ENCODE measurements at regions not wholly inside any gene's neighbourhood (a gene's known extent, or its start where the extent isn't known, plus 50 kb on each side); places are given as distances from the start of the nearest gene placed in this dataset.
"Not testable (repeated sequence)": the region's sequence is repeated elsewhere in the genome, so short reads cannot be mapped to it uniquely, and the experiment has no call there.

DNA sequence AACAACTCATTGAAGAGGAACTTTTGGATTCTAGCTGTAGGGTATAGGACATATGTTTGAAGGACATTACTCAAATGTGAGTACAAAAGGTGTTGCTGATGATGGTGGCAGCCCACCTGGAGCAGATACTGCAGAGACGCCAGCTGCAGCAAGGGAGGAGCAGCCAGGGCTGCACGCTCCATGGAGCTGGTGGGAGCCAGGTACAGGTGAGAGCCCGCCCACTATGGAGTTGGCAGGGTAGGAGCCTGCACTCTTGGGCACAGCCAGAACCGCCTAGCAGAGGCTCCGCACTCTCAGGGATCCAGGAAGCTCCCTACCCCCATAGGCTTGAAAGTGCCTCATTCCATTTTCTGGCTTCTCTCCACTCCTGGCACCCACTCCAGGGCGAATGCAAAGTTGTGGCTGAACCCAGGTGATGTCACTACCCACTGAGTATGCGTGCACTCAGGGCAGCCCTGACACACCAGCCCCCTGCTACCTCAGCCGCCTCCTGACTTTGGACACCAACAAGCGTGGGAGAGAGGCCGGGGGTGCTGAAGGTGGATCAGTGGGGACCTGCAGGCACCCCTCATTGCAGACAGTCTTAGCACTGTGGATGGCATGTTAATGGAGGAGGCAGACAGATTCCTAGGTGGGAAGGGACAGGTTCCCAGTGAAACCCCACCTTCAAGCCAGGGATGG, 761.1 kb downstream of the IPMK start:
- DNase-seq = no peak

DNA sequence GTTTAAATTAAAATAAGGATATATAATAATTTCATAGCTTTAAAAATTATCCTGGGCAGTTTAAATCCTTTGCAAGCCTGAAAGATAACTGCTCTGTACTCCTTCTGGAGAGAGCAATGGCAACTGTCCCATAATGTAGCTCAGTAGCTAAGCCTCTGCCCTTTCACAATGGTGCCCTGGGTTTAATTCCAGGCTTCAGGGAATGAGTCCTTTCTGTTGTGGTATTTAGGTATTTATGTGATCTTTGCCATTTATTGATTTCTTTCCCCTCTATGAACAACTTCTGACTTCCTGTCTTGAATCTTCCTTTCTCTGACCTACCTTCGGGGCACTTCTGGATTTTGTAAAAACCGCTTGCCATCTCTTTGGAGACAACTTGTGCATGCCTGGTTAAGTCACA, 773.2 kb downstream of the IPMK start:
- DNase-seq = no peak

DNA sequence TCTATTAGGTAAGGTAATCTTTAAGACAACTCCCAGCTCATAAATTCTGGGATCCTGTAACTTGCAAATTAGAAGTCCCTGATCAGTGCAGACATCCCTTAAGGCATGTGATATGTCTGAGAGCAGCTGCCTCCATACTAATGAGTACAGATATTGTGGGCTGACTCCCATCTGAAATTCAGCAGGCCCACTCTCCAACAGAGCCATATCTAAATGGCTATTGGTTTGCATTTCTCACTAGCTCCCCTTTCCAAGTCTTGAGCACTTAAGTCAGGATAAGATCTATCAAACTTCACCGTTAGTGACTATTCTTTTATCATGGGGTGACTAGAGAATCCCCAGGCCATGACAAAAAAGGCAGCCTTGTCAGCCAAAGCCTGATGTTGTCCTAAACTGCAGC, 785.4 kb downstream of the IPMK start:
- no peak for DNase-seq

DNA sequence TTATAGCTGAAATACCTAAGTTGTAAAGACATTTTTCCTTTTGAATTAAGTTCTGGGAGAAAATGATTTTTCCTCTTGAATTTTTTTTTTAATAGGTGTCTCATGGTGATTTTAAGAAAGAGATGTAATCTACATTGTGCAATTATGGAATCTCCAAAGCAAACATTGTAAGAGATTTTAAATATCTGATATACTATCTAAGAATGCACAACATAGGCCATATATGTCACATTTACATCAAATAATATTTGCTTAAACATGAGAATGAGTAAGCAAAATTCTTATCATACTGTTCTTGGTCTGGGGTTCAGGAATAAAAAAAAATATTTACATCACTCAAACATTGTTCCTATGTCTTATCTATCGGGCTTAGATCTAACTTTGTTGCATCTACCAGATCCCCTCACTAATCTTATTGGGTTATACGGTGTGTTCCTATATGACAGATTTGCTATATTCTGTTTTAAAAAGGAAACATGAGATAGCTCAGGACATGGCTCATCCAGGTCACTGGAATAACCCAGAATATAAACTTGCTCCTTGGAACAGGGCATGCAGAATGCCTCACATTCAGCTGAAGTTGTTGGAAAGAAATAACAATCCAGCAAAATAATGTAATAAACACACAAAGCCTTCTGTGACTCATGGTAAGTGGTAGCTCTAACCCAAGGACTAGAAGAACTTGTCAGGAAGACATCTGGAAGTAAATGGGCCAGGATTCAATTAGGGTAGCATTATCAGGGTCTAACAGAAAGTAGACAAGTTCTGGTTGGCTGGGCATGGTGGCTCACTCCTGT, 794.7 kb downstream of the IPMK start:
- no peak for DNase-seq

DNA sequence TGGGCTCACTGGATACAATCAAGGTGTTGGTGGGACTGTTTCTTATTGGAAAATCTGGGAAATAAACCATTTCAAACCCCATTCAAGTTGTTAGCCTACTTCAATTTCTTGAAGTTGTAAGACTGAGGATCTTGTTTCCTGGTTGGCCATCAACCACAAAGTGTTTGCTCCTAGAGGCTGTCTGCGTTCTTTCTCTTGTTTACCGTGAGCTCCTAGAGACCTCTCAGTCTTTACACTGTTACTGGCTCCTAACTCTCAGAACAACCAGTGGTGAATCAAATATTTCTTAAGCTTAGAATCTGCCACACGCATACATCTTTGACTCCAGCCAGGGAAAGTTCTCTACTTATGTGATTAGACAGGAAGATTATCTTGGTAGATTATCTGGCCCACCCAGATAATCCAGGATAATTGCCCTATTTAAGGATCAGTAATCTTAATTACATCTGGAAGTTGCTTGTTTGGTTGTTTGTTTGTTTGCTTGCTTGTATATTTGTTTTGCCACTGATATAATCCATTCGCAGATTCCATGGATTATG, 798.7 kb downstream of the IPMK start:
- no peak for DNase-seq

DNA sequence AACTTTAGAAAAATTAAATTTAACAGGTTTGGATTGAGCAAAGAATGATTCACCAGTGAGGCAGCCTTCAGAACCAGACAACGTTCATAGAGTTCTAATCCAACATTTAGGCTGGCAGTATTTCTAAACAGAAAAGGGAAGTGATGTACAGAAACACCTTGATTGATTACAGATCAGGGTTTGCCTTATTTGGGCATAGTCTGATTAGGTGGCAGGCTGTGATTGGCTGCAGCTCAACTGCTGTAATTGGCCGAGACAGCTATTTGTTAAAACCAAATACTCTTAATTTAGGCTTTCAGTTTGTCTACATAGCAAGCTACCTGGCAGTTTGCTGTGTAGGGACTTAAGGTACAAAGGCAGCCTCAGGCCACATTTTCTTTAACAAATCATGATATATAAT, 802.5 kb downstream of the IPMK start:
- DNase-seq = no peak

DNA sequence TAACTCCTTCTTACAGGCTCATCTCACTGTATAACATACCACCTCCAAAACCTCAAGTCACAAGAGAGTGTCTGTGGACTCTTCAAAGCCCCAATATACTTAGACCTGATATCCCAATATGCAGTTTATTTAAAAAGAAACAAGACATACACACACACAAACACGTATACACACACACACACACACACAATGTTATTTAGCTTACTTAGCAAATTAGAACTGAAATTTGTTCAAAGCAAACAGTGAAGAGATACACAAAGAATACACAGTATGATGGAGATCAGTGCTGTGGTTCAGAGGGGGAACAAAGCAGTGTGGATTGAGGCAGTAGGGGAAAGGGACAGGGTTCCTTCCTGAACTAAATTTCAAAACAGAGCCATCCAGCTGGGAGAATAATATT, 807.2 kb downstream of the IPMK start:
- DNase-seq = no peak

DNA sequence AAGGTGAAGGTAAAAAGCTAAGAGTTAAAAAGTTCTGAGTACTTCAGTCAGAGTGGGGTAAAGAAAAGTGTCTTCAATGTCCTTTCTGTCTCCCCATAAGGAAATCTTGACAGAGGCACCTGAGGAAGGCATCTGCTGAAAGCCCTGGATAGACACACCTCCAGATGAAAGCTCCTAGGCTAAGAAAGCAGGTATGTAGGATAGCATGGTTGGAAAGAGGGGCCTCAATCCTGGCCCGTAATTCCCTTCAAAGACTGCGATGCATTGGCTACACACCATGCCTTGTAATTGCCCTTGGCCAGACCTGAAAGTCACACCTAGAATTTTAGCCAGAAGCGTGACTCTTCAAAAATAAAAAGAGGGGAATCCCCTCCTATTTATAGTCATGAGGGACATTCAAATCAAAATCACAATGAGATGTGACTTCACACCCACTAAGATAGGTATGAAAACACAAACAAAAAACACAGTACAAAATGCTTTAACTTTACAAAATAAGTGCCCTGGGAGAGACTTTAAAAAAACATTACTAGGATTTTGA, 809.7 kb downstream of the IPMK start:
- DNase-seq = no peak

DNA sequence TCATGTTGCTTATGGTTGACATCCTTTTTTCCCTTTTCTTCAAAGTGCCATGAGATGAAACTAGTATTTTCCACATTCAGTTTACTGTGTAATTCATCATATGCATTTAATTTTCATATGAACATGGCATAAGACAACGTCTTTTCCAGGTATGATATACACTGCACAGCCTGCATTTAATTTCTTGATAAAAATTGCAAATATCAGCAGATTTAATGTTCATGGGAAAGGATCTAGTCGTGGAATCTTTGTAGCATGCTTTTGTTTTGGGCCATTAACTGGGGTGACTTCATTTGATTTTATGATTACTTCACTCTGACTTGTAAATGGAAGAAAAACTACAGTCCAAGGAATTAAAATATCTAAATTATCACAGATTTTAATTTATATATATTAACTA, 837.3 kb downstream of the IPMK start:
- DNase-seq = no peak

DNA sequence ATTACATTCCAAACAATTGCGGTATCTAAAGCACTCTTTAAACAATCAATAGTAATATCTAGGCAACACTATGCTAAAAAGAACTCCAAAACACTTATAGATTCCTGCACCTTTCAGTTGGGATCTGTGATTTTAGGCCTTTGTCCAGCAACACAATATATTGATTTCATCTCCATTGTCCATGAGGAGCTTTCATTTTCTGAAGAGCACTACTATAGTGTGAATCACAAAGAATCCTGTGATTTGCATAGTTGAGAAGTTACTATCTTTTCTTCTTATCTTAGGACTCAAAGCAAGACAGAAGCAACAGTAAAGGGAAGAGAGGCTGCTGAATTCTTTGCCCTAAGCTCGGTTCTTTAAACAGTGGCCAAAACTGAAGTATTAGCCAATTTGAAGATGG, 846.8 kb downstream of the IPMK start:
- no peak for DNase-seq

DNA sequence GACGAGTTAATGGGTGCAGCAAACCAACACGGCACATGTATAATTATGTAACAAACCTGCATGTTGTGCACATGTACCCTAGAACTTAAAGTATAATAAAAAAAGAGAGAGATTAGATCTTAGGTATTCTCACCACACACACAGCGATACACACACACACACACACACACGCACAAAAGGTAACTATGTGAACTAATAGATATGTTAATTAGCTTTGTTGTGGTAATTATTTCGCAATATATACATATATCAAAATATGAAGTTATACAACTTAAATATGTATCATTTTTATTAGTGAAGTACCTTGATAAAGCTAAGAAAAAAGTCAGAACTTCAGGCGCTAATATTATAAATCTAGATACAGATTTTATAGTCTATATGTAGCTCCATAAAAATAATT, 849.2 kb downstream of the IPMK start:
- DNase-seq = no peak

DNA sequence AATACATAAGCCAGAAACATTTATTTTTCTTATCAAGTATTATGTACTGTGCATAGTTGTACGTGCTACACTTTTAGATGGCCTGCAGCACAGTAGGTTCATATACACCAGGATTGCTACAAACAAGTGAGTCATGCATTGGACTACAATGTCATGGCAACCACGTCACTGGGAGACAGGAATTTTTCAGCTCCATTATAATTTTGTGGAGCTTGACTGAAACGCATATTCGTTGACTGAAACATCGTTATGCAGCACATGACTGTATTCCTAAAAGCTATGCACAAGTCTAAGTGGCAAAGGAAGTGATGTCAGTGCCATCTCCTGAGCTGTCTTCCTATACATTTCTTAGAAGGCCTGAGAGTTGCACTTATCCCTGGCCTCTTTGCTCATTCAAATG, 871.8 kb downstream of the IPMK start:
- no peak for DNase-seq

DNA sequence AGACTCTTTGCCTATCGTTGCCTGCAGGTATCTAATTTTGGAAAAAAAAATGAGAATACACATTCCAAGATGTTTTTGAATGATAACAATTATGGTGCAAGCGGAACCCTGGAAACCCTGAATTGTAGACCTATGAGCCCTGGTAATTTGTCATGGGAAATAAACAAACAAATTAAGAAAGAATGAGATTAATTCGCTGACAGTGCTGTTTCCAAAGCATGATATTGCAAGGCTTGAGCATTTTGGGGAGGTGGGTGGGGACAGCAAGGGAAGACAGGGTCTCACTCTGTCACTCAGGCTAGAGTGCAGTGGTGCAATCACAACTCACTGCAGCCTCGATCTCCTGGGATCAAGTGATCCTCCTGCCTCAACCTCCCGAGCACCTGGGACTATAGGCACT, 900.3 kb downstream of the IPMK start:
- DNase-seq = no peak

DNA sequence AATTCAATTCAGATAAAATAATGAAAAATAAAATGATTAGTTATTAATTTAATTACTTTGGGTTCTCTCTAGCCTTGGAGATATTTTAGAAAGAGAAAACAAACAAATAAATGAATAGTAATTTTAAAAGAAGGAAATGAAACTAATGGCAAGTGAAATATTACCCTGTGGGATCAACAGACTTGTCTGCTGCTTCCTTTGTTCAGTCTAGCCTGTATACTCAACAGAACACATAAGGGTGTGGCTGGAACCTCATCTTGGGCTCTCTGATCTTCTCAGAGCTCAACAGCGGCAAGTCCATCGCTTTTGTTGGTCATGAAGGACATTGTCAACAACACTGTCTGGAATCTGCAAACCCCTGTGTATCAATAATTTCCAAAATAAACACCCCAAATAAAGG, 904.9 kb downstream of the IPMK start:
- DNase-seq = no peak

DNA sequence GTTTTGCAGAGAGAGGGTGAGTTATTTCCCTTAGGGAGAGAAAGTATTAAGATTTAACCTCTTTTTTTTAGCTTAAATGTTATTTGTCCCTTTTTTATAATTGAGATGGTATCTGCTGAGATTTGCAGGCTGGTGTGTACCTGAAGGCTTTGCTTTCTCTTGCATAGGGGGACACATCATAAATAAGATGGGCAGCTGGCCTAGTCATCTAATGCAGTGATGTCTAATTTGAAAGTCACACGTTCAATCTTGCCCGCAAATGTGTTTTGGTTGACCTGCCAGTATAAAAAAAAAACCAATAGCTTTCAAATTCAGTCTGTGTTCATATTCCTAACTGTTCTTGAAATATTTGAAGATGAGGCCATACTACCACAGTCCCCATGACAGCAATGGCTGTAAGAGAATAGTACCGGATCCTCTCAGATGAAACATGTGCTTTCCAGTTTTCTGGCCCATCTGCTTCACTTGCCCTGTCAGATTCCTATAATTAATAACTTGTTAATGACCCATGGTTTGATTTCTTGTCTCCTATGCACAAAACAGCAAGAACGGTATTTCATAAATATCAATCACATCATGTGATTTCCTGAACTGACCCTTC, 914.2 kb downstream of the IPMK start:
- no peak for DNase-seq

DNA sequence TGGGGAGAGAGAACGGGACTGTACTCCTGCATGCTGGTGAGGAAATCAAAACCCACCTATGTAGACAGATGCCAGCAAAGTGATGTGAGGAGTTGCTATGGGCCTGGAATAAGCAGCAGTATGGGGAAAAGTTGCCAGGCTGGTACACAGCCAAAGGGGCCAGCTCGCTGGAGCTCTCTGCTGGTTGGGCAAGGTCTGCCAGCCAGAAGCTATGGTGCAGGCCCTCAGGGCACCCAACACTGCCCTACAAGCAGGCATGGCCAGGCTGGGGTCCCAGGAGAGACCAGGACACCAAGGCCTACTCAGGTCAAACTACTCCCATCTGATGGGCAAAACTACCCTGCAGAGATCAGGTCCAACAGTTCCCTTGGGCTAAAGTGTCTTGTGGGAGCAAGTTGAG, 916.6 kb downstream of the IPMK start:
- no peak for DNase-seq

DNA sequence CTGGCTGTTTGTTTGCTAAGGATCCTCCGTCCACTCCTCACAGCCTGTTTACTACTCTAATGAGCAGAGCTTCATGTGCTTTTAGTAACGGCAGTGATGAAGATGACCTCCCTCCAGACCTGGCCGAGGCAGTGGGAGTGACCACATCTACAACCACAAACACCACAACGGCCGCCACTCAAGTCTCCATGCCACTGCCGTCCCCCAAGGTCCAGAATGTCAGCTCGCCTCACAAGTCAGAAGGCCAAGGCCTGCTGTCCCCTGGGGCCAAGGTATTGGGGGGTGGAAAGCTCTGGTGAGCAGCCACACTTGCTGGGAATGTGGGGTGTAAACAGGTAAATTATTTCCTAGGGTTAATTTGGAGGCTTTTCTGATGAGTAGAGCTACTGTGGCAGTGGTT, 926.4 kb downstream of the IPMK start:
- no peak for DNase-seq

DNA sequence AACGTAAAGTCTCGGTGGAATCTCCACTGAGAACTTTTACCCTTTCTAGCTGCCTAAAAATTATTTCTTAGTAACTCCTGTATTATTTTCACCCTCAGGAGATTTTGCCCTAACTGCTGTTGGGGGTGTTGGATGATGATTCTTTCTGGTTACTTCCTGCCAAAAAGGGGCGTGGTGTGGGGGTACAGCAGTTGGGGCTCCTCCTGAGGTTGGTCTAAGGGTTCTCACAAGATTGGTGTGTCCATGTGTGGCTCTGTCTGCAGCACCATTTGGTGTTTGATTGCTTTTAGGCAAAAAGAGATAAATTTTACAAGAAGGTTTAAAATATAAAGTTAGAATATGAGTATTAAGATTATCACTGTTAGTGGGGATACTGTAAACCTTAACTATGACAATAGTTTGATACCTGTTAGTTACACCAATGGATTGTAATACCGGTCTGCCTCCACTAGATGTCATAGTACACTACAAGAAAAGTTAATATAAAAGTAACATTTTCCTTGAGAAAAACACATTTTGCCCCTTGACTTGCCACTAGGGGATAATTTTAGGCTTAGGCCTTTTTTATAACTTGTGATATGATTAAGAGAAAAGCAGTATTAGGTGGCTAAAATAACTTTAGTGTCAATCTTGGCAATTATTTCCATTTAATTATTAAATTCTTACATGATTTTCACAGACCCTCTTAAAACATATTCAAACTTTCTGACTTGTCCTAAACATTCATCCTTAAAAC, 928.7 kb downstream of the IPMK start:
- no peak for DNase-seq

DNA sequence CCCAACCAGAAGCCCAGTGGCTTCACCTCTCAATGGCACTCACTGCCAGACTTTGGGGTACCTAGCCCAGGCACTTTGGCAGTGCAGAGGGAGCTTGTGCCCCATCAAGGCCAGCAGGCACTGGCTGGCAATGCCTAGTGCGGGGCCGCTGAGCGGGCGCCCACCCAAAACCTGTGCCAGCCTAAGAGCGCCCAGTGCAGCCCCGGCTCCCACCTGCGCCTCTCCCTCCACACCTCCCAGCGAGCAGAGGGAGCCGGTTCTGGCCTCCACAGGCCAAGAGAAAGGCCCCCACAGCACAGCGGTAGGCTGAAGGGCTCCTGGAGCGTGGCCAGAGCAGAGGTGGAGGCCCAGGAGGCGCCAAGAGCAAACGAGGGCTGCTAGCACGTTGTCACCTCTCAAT, 930.8 kb downstream of the IPMK start:
- no peak for DNase-seq

DNA sequence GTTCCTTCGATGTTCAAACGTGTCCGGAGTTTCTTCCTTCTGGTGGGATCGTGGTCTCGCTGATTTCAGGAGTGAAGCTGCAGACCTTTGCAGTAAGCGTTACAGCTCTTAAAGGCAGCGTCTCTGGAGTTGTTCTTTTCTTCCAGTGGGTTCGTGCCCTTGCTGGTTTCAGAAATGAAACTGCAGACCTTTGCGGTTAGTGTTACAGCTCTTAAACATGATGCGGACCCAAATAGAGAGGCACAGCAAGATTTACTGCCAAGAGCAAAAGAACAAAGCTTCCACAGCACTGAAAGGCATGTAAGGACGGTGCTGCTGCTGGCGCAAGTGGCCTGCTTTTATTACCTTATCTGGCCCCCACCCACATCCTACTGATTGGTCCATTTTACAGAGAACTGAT, 931.4 kb downstream of the IPMK start:
- DNase-seq = no peak

DNA sequence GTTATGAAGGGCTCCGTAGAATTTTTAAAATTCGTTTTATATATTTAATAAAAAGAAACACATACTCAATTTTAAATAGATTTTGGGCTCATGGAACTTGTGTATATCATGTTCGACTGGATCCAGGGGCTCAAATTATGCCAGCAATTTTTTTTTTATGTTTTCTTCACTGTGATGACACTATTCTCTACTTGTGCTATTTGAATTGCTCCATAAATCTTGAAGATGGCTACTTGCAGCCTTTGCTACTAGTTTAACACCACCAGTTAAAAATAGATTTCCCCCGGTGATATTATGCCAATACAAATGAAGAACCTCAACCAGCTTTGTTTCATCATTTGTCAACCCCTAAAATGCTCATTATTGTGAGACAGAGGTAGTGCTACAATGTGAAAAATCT, 933.2 kb downstream of the IPMK start:
- no peak for DNase-seq

DNA sequence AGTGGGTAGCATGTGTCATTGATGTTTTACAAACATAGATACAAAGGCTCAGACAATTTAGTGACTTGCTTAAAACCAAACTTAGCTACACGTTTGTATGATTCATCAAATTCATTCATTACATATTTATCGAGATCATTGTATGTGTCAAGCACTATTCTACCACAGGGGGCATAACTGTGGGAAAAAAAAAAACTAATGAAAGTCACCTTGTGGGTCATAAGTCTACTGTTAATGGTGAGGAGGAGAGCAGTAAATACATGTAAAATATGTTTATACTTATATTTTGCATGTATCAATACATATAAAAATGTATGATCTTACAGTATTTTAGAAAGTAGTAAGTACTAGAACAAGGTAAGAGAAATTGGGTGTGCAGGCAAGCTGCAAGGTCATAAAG, 933.8 kb downstream of the IPMK start:
- DNase-seq = no peak

DNA sequence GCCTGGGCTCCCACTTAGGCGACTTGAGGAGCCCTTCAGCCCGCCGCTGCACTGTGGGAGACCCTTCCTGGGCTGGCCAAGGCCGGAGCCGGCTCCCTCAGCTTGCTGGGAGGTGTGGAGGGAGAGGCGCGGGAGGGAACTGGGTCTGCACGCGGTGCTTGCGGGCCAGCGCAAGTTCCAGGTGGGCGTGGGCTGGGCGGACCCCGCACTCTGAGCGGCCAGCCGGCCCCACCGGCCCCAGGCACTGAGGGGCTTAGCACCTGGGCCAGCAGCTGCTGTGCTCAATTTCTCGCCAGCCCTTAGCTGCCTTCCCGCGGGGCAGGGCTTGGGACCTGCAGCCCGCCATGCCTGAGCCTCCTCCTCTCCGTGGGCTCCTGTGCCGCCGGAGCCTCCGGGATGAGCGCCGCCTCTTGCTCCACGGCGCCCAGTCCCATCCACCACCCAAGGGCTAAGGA, 946.3 kb downstream of the IPMK start:
- not testable (repeated sequence) for DNase-seq
